Stimulated activated CD4-positive, alpha-beta T cell treated with anti-CD3 and anti-CD28 coated beads, Interleukin-15, amount 100 ng/mL, for 1 hour (primary cell): ENCODE measurements at regions not wholly inside any gene's neighbourhood (a gene's known extent, or its start where the extent isn't known, plus 50 kb on each side); places are given as distances from the start of the nearest gene placed in this dataset.
"Not testable (repeated sequence)": the region's sequence is repeated elsewhere in the genome, so short reads cannot be mapped to it uniquely, and the experiment has no call there.

Experiments
- DNase-seq, 2 donors: peaks; one replicate each; pipeline ENCODE4 v3.0.0-alpha.2; 2020; ENCODE audit warnings: low read depth in 1 of 2, low spot score in 1 of 2

DNA sequence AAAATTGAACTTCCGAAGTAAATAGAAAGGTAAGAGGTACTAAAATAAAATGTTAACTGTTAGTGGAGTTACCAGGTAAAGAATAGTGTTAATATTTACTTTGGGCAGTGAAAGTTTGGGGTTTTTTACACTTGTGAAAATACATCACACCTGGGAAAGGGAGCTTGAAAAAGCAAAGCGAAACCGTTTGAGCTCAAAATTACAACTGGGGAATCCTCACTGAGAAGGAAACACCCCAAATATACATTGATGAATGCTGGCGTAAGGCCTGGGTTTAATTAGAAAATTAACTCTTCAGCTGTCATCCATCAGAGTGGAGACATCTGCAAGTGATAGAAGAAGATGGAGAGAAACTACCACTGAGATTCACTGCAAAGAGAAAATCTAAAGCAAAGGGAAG, 1153.0 kb downstream of the SLITRK5 start:
- no peak for DNase-seq

DNA sequence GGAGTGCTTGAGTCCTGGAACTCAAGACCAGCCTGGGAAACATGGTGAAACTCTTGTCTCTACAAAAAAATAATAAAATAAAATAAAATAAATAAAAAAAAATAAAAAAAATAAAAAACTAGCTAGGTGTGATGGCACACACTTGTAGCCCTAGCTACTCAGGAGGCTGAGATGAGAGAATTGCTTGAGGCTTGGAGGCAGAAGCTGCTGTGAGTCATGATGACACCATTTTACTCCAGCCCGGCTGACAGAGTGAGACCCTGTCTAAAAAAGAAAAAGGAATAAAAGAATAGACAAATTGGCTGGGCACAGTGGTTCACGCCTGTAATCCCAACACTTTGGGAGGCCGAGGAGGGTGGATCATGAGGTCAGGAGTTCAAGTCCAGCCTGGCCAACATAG, 1168.9 kb downstream of the SLITRK5 start:
- DNase-seq, result no peak

DNA sequence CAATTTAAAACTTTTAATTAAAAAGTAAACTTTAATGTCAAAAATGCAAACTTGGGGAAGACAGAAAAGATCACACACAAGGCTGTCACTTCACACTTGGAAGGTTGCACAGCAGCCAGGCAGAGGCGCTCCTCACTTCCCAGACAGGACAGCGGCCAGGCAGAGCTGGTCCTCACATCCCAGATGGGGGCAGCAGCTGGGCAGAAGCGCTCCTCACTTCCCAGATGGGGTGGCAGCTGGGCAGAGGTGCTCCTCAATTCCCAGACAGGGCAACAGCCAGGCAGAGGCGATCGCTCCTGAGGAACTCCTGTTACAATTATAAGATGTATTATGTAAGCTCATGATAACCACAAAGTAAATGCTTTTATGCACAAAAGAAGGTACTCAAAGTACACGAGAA, 1181.1 kb downstream of the SLITRK5 start:
- DNase-seq, result not testable (repeated sequence)

DNA sequence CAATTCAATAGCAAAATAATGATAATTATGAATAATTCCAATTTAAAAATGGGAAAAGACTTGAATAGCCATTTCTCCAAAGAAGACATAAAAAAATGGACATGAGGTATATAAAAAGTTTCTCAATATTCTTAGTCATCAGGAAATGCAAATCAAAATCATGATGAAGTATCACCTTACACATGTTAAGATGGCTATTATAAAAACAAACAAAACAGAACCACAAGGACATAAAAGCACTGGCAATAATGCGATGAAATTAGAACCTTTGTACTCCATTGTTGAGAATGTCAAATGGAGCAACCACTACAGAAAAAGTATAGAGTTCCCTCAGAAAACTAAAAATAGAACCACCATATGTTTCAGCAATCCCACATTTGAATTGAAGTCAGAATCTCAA, 1186.1 kb downstream of the SLITRK5 start:
- no peak for DNase-seq

DNA sequence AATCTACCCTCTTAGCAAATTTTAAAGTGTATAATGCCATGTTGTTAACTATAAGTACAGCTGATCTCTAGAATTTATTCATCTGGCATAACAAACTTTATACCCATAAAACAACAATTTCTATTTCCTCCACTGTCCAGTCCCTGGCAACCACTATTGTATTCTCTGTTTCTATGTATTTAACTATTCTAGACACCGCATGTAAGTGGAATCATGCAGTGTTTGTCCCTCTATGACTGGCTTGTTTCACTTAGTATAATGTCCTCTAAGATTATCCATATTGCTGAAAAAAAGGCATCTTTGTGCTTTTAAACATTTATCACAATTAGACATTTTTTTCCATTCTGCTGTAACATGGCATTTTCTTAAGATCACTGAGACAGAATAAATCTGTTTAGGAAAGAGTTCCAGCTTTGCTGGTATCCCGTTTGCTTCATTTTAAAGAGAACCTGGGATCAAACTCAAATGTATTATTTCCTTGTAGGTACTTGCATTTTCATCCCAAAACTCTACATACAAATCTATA, 1191.0 kb downstream of the SLITRK5 start:
- no peak for DNase-seq

DNA sequence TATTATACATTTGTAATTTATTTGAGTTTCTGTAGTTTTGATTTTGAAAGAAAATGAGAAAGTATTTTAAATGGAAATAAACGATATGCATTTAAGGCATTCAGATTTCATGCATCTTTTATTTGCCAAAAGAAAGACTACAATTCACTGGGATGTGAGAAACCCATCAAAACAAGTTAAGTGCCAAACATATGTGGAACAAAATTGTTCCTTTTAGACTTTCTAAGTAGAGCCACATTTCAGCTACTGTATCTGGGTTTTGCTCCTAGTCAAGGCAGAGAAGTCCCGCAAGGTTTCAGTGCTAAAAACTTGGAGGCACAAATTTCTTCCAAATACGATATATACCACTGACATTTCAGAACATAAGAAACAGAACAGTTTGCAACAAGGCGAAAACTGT, 1191.9 kb downstream of the SLITRK5 start:
- no peak for DNase-seq

DNA sequence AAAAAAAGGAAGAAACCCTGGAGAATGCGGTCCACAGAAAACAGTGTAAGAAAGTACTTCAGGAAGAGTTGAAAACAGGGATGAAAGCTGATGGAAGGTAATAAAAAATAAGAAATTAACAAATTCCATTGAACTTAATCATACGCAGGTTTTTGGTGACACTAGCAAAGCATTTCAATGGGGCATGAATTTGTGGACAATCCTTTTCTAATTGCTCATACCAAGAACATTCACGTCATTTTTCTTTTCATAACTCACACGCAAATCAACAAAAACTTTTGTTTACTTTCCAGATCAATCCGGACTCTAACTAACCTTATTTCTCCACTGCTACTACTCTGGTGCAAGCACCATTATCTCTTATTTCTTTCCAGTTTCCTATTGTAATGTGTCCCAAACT, 1195.0 kb downstream of the SLITRK5 start:
- DNase-seq, result no peak

DNA sequence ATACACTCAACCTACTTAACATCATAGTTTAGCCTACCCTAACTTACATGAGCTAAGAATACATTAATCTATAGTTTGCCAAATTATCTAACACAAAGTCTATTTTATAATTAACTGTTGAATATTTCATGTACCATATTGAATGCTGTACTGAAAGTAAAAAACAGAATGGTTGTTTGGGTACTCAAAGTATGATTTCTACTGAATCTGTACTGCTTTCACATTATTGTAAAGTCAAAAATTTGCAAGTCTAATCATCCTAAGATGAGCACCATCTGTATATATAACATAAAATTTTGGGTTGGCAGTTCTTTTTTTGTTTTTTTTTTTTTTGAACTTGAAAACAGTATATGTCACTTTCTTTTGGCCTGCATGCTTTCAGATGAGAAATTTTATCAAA, 1212.6 kb downstream of the SLITRK5 start:
- DNase-seq, result no peak

DNA sequence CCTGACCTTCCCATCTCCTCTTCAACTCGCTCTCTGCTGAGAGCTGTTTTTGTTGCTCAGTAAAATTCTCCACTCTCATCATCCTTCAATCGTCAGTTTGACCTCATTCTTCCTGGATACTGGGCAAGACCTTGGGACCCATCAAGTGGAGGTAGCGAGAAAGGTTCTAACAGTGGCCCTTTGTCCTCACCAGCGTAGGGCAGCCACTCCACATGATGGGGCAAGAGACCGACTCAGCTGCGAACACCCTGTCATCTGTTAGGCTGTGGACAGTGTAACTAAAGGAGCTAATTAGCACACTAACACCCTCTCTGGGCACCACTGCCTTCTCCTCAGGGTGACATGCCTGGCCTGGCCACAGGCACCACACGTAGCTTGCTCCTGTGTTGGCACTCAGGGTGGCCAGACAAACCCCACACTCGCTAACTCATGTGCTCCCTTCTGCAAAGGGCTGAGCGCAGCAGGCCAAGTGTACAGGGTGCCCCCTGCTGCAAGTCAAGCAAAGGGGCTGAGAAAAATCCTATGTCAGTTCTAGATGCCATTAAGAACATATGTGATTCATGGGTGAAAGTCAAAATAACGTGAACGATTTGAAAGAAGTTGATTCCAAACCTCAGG, 1216.0 kb downstream of the SLITRK5 start:
- DNase-seq, result no peak

DNA sequence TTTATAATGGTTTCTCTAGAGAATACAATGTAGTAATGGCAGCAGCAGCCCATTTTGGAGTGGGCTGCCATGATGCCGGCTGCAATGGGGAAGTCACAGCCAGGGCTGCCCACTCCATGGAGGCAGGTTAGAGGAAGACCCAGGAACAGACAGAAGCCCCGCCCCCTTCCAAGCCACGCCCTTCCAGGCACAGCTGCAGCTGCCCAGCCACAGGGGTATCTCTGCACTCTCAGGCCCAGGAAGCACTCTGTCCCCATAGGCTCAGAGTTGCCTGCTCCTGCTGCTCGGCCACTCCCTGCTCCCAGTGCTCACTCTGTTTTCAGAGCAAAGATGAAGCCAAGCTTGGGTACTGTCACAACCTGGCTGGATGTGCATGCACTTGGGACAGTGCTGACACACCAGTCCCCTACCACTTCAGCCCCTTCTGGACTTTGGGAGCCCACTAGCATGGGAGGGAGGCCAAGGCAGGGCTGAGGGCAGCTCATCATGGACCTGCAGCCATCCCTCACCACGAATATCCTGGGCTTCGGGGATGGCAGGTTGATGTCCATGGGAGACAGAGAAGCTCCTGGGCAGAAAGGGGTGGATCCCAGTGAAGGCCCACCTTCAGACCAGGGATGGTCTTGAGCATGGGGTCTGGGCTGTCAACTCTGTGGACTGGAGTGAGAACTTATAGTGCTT, 1224.2 kb downstream of the SLITRK5 start:
- no peak for DNase-seq

DNA sequence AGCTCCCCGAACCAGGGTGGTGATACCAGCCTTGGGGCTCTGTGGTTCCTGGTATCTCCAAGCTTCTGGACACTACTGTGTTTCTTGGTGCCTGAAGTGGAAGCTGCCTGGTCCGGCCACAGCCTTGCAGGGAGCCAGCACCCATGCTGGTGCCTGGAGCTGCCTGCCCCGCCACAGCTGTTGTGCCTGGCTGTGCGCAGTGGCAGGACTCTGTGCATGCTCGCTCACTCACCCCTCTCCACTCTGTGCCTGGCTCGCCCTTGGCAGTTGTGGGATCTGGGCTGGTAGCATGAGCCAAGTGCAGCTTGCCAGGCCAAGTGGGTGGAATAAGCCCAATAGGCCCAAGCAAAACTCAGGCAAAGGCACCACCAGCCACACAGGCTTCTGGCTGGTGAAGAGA, 1225.3 kb downstream of the SLITRK5 start:
- DNase-seq, result no peak

DNA sequence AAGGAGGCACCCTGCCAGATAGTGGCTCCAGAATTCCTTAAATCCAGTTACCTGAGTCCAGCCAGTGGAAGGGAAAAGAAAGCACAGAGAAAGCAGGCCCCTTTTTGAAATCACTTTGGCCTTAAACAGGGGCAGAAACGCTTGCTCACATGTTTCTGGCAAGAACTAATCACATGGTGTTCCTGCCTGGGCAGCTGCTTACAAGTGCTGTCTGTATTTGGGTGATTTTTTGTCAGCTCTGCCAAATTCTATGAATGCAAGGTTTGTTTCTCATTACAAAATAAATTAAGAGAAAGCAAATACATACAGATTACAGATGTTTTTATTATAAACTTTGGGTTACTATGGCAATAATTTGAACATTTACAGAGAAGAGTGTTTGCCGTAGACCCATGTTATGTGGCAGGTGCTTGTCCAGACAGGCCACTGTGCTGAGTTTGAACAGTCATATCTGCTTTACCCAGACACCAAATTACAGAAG, 1237.8 kb downstream of the SLITRK5 start:
- no peak for DNase-seq

DNA sequence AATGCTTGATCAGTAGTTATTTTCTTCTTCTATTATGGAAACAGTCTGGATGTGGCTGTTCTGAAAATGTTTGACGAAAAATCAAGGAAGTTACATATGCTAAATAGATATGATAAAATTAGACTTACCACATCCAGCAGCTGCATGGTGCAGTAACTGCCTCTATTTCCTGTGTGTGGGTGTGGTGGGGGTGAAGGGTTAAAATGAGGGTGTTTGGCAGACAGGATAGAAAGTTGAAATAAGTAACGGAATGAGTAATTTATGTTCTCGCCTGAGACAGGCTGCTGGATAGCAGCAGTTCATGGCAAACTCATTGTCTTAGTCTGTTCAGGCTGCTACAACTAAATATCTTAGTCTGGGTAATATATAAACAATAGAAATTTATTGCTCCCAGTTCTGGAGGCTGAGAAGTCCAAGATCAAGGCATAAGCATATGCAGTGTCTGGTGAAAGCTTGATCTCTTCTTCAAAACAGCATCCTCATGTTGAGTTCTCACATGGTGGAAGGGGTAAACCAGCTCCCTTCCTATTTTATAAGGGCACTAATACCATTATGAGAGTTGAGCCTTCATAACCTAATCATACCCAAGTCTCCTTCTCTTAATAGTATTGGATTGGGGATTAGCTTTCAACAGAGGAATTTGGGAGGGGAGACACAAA, 1248.9 kb downstream of the SLITRK5 start:
- peak in 1 of 2 donors; percentile 4 for DNase-seq

DNA sequence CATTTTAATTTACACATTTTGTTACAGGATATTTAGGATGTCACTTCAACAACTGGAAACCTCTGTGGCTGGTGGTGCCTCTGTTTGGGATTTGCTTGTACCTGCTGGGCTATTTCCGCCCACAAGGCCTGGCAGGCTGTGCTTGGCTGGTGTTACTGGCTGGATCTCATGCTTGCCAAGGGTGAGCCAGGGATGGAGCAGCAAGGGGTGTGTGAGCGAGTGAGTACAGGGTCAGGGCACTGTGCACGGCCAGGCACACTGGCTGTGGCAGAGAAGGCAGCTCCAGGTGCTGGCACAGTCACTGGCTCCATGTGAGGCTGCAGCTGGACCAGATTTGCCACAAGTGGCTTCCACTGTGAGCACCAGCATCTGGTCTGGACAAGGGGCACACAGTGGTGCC, 1254.8 kb downstream of the SLITRK5 start:
- no peak for DNase-seq

DNA sequence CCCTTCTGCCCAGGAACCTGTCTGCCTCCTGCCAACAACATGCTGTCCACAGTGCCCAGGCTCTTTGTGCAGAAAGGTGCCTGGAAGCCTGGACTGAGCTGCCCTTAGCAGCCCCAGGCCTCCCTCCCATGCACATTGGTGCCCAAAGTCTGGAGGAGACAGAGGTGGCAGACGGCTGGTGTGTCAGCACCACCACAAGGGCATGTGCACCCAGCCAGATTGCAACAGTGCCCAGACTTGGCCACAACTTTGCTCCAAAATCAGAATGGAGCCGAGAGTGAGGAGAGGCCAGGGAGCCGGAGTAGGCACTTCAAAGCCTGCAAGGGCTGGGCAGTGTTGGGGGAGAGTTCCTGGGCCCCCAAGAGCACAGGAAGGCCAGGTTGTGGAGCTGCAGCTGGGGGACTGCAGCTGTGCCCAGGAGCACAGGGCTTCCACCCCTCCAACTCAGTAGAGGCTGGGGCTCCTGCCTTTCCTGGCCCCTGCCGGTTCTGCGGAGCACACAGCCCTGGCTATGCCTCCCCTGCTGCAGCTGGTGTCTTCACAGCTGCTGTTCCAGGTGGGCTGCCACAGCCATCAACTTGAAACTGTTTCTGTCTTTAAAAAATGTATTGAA, 1255.8 kb downstream of the SLITRK5 start:
- no peak for DNase-seq

DNA sequence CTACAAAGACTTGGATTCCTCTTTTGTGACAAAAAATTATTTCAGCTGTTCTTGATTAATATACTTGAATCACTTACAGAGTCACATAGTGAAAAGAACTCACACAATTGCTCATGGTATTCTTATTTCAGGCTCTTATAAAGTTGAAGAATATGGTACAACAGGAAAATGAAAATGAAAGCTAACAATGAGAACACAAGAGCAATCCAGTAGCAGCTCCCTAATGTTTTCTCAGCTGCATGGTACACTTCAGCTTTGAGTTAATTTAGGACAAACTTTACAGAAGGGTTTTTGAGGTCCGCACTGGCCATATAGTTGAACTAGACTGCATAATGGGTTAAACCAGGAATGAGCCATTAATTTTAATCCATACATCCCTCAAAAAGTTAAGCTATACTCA, 1261.8 kb downstream of the SLITRK5 start:
- no peak for DNase-seq

DNA sequence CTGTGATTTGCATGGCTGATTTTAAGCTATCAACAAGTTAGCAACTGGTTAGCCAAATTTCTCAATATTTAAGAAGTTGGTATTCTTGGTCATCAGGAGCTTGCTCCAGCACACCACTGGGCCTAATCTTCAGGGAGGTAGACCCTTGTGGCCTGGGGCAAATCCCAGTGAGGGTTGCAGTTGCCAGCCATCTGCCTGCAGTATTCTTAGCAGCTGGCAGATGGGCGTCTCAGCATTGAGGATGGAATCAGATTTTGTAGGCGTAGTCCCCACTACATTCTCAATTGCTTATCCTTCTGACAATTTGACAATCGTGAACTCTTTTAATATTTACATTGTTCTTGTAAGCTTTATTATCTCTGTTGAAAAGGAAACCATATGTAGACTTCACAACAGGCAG, 1266.2 kb downstream of the SLITRK5 start:
- no peak for DNase-seq

DNA sequence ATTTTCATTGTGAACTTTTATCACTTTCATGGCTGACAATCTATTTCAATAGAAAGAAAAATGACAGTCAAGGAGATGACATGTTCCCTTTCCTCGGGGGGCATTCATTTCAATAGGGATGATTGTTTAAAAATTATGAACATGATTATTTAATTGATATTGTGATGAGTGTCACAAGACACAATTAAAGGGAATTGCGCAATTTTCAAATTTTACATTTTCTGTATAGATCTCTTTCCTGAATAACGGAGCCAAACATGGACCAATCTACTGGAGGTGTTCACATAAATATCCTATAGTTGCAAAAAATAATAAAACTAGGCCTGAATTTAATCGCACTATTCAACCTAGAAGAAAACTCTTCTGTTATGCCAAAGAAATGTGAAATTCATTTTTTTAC, 1274.6 kb downstream of the SLITRK5 start:
- no peak for DNase-seq

DNA sequence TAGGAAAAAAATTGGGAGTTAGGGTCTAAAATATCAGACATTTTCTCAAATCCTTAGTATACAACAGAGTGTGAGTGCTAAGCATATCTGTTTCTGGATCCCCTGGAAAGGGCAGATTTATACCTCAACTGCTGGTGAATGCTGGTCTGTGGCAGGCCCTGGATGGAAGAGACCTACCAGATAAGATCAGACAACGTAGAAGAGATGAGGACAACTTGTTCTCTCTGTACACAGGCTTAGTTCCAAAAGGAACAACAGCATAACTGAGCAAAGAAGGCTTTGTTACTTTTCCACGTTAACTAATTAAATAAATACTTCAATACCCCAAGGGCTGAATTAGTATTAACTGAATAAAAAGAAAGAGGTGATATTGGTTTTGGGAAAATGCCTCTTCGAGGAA, 1277.3 kb downstream of the SLITRK5 start:
- no peak for DNase-seq

DNA sequence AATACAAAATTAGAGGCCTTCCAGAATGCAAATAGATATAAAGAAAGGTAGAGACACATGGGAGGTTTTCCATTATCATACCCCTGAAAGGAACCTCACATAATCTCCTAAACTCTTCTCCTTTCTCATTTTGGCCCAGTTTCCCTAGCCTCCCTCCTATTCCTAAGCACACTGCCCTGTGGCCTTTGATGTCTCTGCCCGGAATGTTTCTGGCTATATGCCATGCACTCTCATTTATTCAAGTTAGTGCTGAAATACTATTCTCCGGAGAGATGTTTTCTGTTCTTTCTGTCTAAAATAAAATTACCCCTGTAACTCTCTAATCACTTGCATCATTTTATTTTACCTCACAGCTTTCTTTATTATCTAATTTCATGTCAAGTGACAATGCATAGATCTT, 1287.7 kb downstream of the SLITRK5 start:
- DNase-seq, result no peak

DNA sequence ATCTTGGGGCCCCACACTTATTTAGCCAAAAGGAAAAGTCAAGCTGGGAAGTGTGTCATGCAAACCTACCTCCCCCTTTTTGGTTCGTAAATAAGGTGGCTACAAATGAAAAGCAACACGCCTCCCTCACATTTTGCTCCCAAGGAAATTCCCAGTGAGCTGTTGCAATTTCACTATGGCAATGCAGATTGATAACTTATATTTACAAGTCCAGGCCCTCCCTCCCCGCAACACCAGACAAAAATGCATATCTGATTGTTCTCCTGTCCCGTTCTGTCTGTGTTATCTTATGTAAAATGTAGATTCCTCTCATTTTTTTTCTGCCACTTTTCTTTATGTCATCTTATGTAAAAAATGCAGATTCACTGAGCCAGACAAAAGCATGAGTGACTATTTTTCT, 1305.3 kb downstream of the SLITRK5 start:
- DNase-seq, result no peak

DNA sequence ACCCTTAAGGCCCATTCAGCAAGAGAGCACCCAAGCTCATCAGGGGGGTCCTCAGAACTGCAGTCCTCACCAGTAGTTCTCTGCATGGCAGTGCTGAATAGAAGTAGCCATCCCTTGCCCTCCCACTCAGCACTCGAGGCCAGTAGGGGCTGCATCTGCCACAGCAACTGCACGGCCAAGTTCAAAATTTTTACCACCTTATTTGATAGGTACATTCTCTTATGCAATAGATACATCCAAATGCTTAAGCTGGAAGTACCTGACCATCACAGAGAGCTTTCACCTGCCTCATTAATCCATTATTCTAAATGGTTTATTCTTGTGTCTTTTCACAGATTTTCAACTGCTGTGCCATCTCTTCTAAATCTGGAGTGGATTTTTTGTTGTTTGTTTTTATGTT, 1307.4 kb downstream of the SLITRK5 start:
- no peak for DNase-seq
